Choroid plexus epithelial cell (primary cell): ENCODE measurements at regions not wholly inside any gene's neighbourhood (a gene's known extent, or its start where the extent isn't known, plus 50 kb on each side); places are given as distances from the start of the nearest gene placed in this dataset.

ENCODE experiments used
- DNase-seq: peaks from one replicate; pipeline ENCODE4 v3.0.0-alpha.2; 2010; ENCODE audit warnings: low read depth
- H3K4me3 ChIP-seq: 2 replicates; pipeline ENCODE4 v1.5.1; 2011; ENCODE audit warnings: low read depth, mild to moderate bottlenecking, control low read depth, low read length, moderate library complexity
- CTCF ChIP-seq: conservative IDR thresholded peaks from 2 replicates; pipeline ENCODE4 v1.5.1; 2011; ENCODE audit warnings: low read depth, mild to moderate bottlenecking, control low read depth, inconsistent platforms, low read length, moderate library complexity

- DNase-seq, result no peak
- H3K4me3 ChIP-seq, result no peak overlapping the region
- no peak for TF ChIP-seq CTCF
These were observed 83.4 kb upstream of the TMCC3 start for GRCh38 chr12:94733727-94734126.

- H3K4me3 ChIP-seq, result no peak overlapping the region
- DNase-seq, result no peak
- TF ChIP-seq CTCF, result no peak
These were observed 82.1 kb upstream of the TMCC3 start for GRCh38 chr12:94732367-94732990.

DNA sequence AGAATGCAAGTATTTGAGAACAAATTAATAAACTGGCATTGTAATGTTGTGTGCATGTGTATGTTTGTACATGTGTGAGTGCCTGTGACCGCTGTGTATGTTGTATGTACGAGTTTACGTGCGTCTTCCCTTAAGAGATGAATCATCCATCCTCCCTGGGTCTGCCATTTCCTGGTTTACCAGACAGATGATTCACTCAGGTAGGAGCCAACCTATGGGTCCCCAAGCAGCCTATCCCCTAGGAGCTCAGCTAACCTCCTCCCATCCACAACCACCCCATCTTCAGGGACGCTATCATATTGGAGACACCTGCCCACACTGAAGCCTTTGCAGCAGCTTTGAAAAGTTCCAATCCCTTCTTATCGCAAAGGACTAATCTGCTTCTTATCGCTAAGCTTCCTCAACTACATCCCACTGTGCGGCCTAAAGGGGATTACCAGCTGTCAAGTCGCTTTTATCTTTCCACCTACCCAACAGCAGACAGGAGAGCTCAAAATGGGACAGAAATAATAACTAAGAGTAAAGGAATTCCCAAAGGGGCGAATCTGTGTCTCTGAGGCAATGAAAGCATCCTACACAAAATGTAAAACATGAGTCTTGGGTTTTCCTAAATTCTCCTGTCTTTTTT is 81.5 kb upstream of the TMCC3 start:
- DNase-seq, result no peak
- H3K4me3 ChIP-seq, result no peak overlapping the region
- no peak for TF ChIP-seq CTCF

DNA sequence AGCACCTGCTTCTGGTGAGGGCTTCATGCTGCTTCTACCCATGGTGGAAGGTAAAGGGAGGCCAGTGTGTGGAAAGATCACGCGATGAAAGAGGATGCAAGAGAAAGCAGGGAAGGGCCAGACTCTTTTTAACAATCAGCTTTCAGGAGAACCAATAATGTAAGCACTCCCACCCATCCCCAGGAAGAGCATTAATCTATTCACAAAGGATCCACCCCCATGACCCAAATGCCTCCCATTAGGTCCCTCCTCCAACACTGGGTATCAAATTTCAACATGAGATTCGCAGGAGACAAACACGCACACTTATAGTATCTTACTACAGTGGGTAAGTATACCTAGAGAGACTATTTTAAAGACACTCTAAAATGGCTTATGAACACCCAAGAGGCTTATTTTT is 80.5 kb upstream of the TMCC3 start:
- H3K4me3 ChIP-seq, result no peak overlapping the region
- no peak for TF ChIP-seq CTCF
- no peak for DNase-seq

DNA sequence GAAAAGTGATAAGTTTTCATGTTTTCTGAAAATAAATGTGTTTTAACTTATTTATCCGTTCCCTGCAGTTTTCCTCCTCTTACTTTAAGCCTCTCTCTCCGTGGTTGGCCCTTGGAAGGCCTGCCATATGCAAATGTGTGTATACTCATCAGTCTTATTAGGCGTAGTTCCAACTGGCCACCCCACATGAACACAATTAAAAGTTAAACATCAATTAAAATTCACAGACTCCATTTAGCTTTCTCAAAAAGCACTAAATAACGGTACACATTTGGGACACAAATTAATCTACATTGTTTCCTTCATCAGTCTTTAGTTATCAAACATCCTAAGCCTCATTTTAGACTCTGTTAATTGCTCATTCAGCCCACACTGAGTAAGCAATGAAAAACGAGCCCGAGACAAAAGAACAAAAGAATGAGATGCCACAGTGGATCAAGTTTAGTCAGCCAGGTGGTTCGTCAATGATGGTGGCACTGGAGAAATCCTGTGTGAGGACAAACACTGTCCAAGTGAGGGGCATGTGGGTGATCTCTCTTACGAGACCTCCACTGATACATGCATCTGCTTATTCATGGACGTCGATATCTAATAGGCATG is 76.0 kb upstream of the TMCC3 start:
- TF ChIP-seq CTCF, result no peak
- H3K4me3 ChIP-seq, result no peak overlapping the region

DNA sequence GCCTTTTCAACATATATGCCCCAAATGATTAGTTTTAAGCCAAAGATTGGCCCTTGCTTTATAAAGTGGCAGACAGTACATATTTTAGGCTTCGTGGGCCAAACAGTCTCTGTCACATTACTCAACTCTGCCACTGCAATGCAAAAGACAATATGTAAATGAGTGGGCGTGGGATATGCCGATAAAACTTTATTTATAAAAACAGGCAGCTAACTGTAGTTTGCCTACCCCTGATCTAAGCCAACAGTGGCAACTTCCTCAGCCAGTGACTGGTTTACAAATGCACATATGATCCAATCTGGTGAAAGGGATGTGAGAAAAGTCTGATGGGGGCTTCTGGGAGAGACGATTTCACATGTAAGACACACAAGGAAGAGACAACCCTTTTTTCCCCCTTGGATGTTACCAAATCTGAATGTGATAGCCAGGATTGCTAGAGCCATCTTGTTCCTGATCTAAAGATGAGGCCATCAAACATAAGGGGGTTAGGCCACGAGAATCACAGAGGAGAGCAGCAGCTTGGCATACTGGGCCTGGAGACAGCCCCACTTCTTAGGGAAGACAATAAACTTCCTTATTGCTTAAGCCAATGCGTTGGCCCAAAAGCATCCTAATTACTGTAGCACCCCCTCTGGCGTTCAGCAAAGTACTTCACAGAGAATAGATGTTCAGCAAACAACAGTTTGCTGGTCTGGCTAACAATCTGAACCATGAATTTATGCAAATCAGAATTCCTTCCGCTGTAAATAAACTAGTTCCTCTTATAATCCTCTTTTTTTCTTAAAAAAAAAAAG is 75.2 kb upstream of the TMCC3 start:
- H3K4me3 ChIP-seq, result no peak overlapping the region
- DNase-seq, result peak; percentile 83
- peak; percentile 76 for TF ChIP-seq CTCF

More for the DNA sequence above, 76.0 kb upstream of the TMCC3 start:
- DNase-seq, result no peak
